NCI-H1417 treated with DMSO at 0.1 percent for 48 hours (cell line): ENCODE measurements at regions not wholly inside any gene's neighbourhood (a gene's known extent, or its start where the extent isn't known, plus 50 kb on each side); places are given as distances from the start of the nearest gene placed in this dataset.
A peak's percentile ranks its signal among the peaks of the same experiment; 100 is the strongest.

ENCODE experiments used
- DNase-seq: peaks from one replicate; lab custom pipeline; 2025; lab: John Stamatoyannopoulos, UW

GRCh38 chr2:225938991-225939390, 539.5 kb downstream of the NYAP2 start:
- DNase-seq: no peak

GRCh38 chr2:225937625-225938187, 538.2 kb downstream of the NYAP2 start:
- no peak for DNase-seq

GRCh38 chr2:225932811-225933413, 533.4 kb downstream of the NYAP2 start:
- DNase-seq: no peak

GRCh38 chr2:225930687-225931086, 531.2 kb downstream of the NYAP2 start:
- DNase-seq: no peak

- DNase-seq: no peak
Observed at GRCh38 chr2:225920621-225921220, 521.2 kb downstream of the NYAP2 start.

- no peak for DNase-seq
Observed at GRCh38 chr2:225916692-225917091, 517.2 kb downstream of the NYAP2 start.

- DNase-seq: no peak
Observed at GRCh38 chr2:225911019-225911418, 511.5 kb downstream of the NYAP2 start.

GRCh38 chr2:225895126-225895525, 495.6 kb downstream of the NYAP2 start:
- DNase-seq: no peak

GRCh38 chr2:225894236-225894980, 494.9 kb downstream of the NYAP2 start:
- DNase-seq: no peak

GRCh38 chr2:225893151-225893550, 493.6 kb downstream of the NYAP2 start:
- DNase-seq: no peak

GRCh38 chr2:225891771-225892170, 492.3 kb downstream of the NYAP2 start:
- DNase-seq: no peak

- no peak for DNase-seq
Observed at GRCh38 chr2:225891013-225891412, 491.5 kb downstream of the NYAP2 start.

GRCh38 chr2:225889452-225889851, 489.9 kb downstream of the NYAP2 start:
- DNase-seq: peak; percentile 10

- DNase-seq: no peak
Observed at GRCh38 chr2:225867071-225867470, 467.6 kb downstream of the NYAP2 start.

- DNase-seq: no peak
Observed at GRCh38 chr2:225865468-225865867, 466.0 kb downstream of the NYAP2 start.

- DNase-seq: no peak
Observed at GRCh38 chr2:225864394-225864793, 464.9 kb downstream of the NYAP2 start.

- DNase-seq: no peak
Observed at GRCh38 chr2:225842939-225843338, 443.4 kb downstream of the NYAP2 start.

GRCh38 chr2:225841314-225841713, 441.8 kb downstream of the NYAP2 start:
- DNase-seq: no peak

- DNase-seq: no peak
Observed at GRCh38 chr2:225837328-225837727, 437.8 kb downstream of the NYAP2 start.

GRCh38 chr2:225824748-225825449, 425.4 kb downstream of the NYAP2 start:
- no peak for DNase-seq

- no peak for DNase-seq
Observed at GRCh38 chr2:225821351-225821750, 421.8 kb downstream of the NYAP2 start.

GRCh38 chr2:225820826-225821225, 421.3 kb downstream of the NYAP2 start:
- DNase-seq: no peak
